ENCODE measurements at regions not wholly inside any gene's neighbourhood (a gene's known extent, or its start where the extent isn't known, plus 50 kb on each side); places are given as distances from the start of the nearest gene placed in this dataset.

DNA sequence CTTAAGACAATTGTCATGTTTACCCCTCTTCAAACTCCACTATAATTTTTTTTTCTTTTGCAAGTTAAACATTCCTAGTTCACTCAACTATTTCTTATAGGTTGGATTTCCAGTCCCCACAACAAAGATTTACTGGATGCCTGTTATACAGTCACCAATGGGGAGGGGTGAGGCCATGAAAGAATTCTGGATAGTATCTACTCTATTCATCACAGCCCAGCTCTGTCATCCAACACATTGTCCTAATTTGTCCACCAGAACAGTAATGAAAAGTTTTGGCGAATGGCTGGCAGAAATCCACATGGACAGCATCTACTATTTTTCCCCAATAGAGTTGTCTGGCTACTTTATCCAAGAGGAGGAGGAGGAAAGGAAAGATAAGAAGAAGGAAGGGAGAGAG, 192.7 kb upstream of the S100G start:
- TF ChIP-seq, protein P1, sequence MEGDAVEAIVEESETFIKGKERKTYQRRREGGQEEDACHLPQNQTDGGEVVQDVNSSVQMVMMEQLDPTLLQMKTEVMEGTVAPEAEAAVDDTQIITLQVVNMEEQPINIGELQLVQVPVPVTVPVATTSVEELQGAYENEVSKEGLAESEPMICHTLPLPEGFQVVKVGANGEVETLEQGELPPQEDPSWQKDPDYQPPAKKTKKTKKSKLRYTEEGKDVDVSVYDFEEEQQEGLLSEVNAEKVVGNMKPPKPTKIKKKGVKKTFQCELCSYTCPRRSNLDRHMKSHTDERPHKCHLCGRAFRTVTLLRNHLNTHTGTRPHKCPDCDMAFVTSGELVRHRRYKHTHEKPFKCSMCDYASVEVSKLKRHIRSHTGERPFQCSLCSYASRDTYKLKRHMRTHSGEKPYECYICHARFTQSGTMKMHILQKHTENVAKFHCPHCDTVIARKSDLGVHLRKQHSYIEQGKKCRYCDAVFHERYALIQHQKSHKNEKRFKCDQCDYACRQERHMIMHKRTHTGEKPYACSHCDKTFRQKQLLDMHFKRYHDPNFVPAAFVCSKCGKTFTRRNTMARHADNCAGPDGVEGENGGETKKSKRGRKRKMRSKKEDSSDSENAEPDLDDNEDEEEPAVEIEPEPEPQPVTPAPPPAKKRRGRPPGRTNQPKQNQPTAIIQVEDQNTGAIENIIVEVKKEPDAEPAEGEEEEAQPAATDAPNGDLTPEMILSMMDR (IDR thresholded peaks at IDR 0.05): no peak
- no peak for TF ChIP-seq POLR2A (IDR thresholded peaks at IDR 0.05)

All from testis (tissue), 2 donors.